Effector CD4-positive, alpha-beta T cell (primary cell): ENCODE measurements at regions not wholly inside any gene's neighbourhood (a gene's known extent, or its start where the extent isn't known, plus 50 kb on each side); places are given as distances from the start of the nearest gene placed in this dataset.
"Not testable (repeated sequence)": the region's sequence is repeated elsewhere in the genome, so short reads cannot be mapped to it uniquely, and the experiment has no call there.

Experiments
- DNase-seq: peaks from one replicate; pipeline ENCODE4 v3.0.0-alpha.2; 2020

- no peak for DNase-seq
These were observed 255.3 kb downstream of the CD83 start for GRCh38 chr6:14372734-14373489.

- DNase-seq: no peak
These were observed 256.3 kb downstream of the CD83 start for GRCh38 chr6:14373648-14374437.

GRCh38 chr6:14375930-14376329 lies 258.4 kb downstream of the CD83 start:
- DNase-seq: no peak

GRCh38 chr6:14379568-14379967 lies 262.0 kb downstream of the CD83 start:
- DNase-seq: no peak

DNA sequence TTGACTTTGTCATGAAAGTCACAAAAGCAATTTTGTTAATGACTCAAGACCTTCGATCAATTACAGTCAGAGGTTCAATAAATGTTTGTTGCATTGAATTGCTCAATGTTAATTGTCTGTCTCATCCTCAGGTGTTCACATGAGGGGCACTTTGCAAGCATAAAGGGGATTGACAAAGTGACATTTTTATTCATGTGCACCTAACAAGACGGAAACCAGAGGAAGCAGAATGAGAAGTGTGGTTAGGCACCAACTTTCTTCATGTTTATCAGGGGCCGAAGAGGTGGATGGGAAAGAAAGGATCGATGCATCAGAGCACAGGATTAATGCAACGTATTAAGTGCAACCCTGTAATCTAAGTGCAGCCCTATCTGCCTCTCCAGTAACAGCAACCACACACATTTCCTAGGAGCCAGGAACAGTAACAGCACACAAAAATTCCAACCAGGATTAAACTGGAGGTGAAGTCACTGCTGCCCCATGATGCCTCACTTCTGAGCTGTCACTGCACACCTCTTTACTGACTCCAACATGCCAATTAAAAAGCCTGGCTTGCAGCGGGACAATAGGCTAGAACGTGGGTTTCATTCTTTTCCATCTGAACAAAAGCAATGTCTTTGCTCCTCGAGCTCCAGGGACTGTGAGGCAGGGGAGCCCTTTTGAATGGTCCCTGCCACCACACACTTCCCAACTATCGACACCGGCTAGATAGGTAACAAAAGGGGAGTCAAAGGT lies 262.7 kb downstream of the CD83 start:
- no peak for DNase-seq

DNA sequence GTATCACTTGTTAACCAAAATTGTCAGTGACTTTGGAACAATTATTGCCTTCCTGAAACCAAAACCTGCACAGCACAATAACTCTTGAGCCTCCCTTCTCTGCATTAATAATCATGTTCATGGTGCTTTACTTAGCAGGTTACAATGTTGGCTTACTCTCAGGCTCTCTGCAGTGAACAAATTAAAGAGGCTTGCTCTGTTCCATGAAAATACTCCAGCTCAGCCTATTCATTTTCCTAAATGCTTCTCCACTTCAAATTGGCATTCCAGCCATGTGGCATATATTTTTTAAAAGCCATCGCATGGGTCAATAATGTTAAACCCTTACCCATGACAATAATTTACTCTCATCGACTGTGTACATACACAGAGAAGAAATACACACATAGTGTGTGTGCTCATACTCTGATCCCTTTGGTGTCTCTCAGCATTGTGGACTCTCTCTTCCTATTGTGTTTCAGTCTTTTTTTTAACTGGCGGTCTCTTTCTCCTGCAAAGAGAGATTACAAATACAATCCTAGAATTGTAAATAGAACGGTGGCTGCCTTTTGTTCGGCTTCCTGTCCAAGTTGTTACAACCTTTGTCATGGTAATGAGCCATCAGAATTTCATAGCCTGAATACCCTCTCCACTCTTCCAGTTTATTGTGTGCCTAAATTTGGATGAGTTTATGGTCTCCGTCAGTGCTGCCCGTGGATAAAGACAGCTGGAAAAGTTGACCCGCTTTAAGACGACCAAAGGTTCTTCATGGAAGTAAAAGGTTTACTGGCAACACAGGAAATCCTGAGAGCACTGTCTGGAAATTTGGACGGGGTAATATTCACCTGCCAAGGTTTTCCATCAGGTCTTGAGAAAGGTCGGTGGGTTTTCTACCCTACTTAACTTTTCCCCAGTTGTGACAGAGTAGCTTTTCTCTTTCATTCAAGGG lies 263.6 kb downstream of the CD83 start:
- no peak for DNase-seq

- no peak for DNase-seq
These were observed 264.5 kb downstream of the CD83 start for GRCh38 chr6:14381829-14382677.

DNA sequence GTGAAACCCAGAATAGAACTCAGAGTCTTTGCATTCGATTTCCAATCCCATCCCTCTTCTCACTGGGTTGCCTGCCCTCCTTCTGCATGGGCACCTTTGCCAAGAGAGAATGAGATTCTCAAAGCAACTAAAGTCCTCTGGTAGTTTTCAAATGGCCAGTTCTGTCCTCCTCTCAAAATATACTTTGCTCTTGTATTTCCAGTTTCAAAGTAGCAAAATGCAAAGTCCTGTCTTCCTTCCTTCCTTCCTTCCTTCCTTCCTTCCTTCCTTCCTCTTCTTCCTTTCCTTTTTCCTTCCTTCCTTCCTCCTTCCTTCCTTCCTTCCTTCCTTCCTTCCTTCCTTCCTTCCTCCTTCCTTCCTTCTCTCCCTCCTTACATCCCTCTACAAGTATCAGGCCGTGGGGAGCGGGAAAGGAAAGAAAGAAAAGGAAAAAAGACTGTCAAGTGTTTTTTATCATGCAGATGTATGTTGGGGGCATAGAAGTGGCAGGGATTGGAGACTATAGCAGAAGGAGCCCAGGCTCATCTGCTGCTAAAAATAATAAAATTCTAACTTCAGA lies 265.2 kb downstream of the CD83 start:
- DNase-seq: no peak

GRCh38 chr6:14383393-14384174 lies 266.0 kb downstream of the CD83 start:
- DNase-seq: no peak

GRCh38 chr6:14384175-14384949 lies 266.8 kb downstream of the CD83 start:
- no peak for DNase-seq

DNA sequence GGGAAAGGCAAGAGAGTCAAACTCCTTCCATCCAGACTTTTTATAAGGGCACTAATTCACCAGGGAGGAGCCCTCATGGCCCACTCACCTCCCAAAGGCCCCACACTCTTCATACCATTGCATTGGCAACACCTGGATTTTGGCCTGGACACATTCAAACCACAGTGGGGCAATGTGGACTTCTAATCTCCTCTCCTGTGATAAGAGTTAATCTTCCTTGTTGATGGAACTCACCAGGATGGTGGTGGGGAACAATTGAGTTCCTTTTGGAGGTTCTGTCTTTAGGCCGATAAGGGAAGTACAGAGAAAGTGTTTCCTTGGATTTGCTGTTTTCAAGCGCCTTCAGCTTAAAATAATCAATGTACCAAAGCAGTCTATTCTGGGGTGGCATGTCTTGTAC lies 268.7 kb downstream of the CD83 start:
- DNase-seq: no peak

DNA sequence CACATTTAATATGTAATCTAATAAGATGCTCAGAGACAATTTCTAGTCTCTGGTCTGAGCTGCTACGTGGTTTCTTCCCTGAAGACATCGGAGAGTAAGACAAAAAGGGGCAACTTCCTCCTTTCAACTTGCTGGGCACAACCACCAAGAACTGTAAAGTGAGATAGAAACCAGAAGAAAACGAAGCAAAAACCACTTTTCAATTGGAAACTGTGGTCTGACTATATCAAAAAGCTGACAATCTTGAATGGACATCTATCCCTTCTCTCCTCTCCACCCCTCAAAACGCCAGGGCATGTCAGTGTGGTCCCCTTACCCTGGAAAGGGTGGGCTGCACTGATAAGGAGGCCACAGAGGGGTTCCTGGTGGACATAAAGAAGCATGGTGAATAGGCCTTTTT lies 269.1 kb downstream of the CD83 start:
- DNase-seq: no peak

DNA sequence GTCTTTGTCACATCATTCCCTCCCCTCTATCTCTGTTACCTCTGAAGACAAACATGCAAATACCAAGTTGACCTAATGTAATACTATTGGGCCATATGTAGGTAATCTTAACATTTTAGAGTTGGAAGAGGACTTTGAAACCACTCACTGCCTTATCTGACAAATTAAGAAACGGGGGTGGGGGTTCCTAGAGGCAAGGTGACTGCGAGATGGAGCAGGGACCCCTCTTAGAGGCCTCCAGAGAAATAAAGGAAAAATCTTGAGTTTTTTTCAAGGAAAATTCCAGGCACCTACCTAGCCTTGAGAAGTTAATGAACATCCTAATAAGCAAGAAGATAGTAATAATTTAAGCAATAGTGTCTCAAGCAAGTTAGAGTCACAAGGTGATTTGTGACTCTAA lies 270.8 kb downstream of the CD83 start:
- no peak for DNase-seq

- not testable (repeated sequence) for DNase-seq
These were observed 272.2 kb downstream of the CD83 start for GRCh38 chr6:14389776-14390175.

GRCh38 chr6:14390805-14391204 lies 273.2 kb downstream of the CD83 start:
- no peak for DNase-seq

- DNase-seq: no peak
These were observed 276.3 kb downstream of the CD83 start for GRCh38 chr6:14393910-14394309.

- DNase-seq: no peak
These were observed 278.8 kb downstream of the CD83 start for GRCh38 chr6:14396392-14396791.

DNA sequence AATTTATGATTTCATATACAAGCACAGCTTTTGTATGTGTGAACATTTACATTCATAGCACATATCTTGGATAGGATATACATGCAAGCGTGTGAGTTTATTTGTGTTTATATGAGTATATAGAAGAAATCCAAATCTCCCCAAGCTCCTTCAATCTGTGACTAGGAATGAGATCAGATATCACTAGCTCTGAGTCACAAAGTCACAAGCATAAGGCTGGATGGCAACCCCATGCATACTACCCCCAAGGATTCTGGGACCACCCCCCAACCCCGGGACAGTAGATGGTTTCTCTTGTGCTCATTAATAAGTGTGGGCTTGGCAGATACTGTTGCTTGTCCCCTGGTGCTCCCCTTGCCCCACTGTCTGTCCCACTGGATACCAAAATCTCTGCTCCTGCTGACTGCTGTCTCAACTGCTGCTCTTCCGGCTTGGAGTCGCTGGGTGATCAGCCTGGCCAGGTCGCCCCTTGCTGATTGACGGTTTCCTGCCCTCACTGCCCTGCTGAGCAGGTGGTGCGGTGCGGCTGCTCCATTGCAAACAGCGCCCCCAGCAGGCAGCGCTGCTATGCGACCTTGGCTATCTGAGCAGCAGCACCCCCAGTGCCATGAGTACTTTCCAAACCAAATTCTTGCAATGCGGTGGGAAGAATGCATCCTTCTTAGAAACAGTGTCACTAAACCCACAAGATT lies 279.4 kb downstream of the CD83 start:
- no peak for DNase-seq

DNA sequence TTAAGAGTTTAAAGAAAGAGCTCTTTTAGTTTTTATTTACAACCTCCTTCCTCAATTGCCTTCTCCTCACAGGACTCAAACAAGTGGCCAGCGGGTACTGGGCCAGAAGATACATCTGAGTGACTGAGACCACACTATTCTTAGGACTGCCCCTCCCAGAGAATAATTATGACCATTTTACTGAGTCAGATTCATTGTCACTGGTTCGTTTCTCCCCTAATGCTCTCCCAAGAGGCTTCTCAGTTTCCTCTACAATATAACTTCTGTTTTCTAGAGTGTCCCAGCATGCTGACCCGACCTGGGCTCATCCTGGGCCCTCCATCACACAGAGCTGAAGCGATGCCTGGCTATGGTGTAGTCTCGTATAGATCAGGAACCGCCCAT lies 279.9 kb downstream of the CD83 start:
- DNase-seq: no peak
